HepG2 (cell line): ENCODE measurements at regions not wholly inside any gene's neighbourhood (a gene's known extent, or its start where the extent isn't known, plus 50 kb on each side); places are given as distances from the start of the nearest gene placed in this dataset.

ENCODE experiments used
- ATAC-seq: fragments of 200-7000 bp; cut with Tn5 transposase; 3 replicates; pipeline ENCODE4 v1.9.1; 2020; ENCODE audit warnings: mild to moderate bottlenecking, moderate library complexity
- BruUV-seq: library from RNA; stranded (reverse); fragments of 400-500 nt; replicated peaks from 2 replicates; lab custom pipeline; 2021; lab: Mats Ljungman, UMichigan
- CTCF ChIA-PET: fragments of 300-600 bp; formaldehyde crosslinking; extraction: SDS; loops from one replicate; lab custom pipeline; 2021; ENCODE audit warnings: low total read pairs, inconsistent platforms, low intra/inter-chr PET ratio; lab: Yijun Ruan, JAX
- POLR2A ChIA-PET: fragments of 350-600 bp; sonication (Branson Sonifier 250); formaldehyde crosslinking; loops from one replicate; lab custom pipeline; 2020; ENCODE audit warnings: antibody characterized with exemption, inconsistent platforms; lab: Yijun Ruan, JAX
- DNase-seq: peaks from one replicate; pipeline ENCODE4 v3.0.0-alpha.2; 2015; ENCODE audit warnings: low spot score
- FAIRE-seq: peaks from 3 replicates; lab custom pipeline; 2011; peaks lifted over from hg19 to GRCh38; lab: Jason Lieb, UNC
- H2AFZ ChIP-seq: one replicate; pipeline ENCODE4 v1.6.1; 2011; ENCODE audit warnings: low read length, inconsistent platforms
- H3K27ac ChIP-seq: fragments of 300-600 bp; 3 replicates; pipeline ENCODE4 v1.8.0; 2011; ENCODE audit warnings: mixed run types, mild to moderate bottlenecking, mixed read lengths, low read length, inconsistent platforms; ENCODE audit not compliant: insufficient read depth; ENCODE audit errors: extremely low read length
- H3K27me3 ChIP-seq, 2 experiments: fragments of 200-600 bp in 1 of 2; 2 replicates in 1 of 2; 3 replicates in 1 of 2; pipeline versions ENCODE4 v1.6.0 to v1.8.0; 2011; ENCODE audit warnings: low read length in 2 of 2, mild to moderate bottlenecking in 2 of 2, moderate library complexity in 2 of 2, inconsistent platforms in 1 of 2; ENCODE audit not compliant: insufficient read depth in 2 of 2, control insufficient read depth in 1 of 2
- H3K36me3 ChIP-seq, 2 experiments: fragments of 200-600 bp in 1 of 2; replicated peaks in 1 of 2; 2 replicates in 1 of 2; 3 replicates in 1 of 2; pipeline versions ENCODE4 v1.5.1 to v1.8.0; 2011; ENCODE audit warnings: low read length in 2 of 2, inconsistent platforms in 1 of 2; ENCODE audit not compliant: insufficient read depth in 2 of 2, control insufficient read depth in 1 of 2
- H3K4me1 ChIP-seq: 2 replicates; pipeline ENCODE4 v1.5.1; 2012; ENCODE audit warnings: low read length, inconsistent platforms; ENCODE audit not compliant: insufficient read depth
- H3K4me2 ChIP-seq: 2 replicates; pipeline ENCODE4 v1.6.0; 2011; ENCODE audit warnings: low read depth, low read length, inconsistent platforms
- H3K4me3 ChIP-seq, 3 experiments: fragments of 200-600 bp in 1 of 3; sonication (generic), shearing (Covaris generic) in 1 of 3; replicated peaks in 1 of 3; 2 replicates each; pipeline ENCODE4 v1.5.1; 2011 to 2016; ENCODE audit warnings: low read length in 3 of 3, inconsistent platforms in 2 of 3, low read depth in 2 of 3, mild to moderate bottlenecking in 2 of 3, control low read depth in 1 of 3, mixed read lengths in 1 of 3; ENCODE audit not compliant: insufficient read depth in 1 of 3
- H3K79me2 ChIP-seq: one replicate; pipeline ENCODE4 v1.6.1; 2011; ENCODE audit warnings: low read length, inconsistent platforms; ENCODE audit not compliant: insufficient read depth
- H3K9ac ChIP-seq: 2 replicates; pipeline ENCODE4 v1.6.0; 2011; ENCODE audit warnings: mild to moderate bottlenecking, low read depth, low read length, inconsistent platforms; ENCODE audit not compliant: insufficient read depth
- H3K9me3 ChIP-seq: 2 replicates; pipeline ENCODE4 v1.5.1; 2012; ENCODE audit warnings: mild to moderate bottlenecking, low read length
- H4K20me1 ChIP-seq: 2 replicates; pipeline ENCODE4 v1.6.0; 2011; ENCODE audit warnings: inconsistent platforms, mild to moderate bottlenecking, low read length, moderate library complexity; ENCODE audit not compliant: insufficient read depth
- BORCS8-MEF2B ChIP-seq: sonication (generic); formaldehyde crosslinking; IDR thresholded peaks from 2 replicates; pipeline ENCODE4 v1.8.0; 2022; ENCODE audit warnings: mild to moderate bottlenecking, missing genetic modification reagents
- HES4 ChIP-seq: sonication (generic); formaldehyde crosslinking; IDR thresholded peaks from 2 replicates; pipeline ENCODE4 v1.9.0; 2021; ENCODE audit warnings: mild to moderate bottlenecking, missing genetic modification reagents, borderline replicate concordance
- IKZF5 ChIP-seq: IDR thresholded peaks from 2 replicates; pipeline ENCODE4 v1.6.1; 2018; ENCODE audit warnings: missing genetic modification reagents, mild to moderate bottlenecking, missing compliant biosample characterization
- PAWR ChIP-seq: sonication (generic); formaldehyde crosslinking; IDR thresholded peaks from 2 replicates; pipeline ENCODE4 v1.4.0; 2020; ENCODE audit warnings: missing genetic modification reagents, mild to moderate bottlenecking, borderline replicate concordance
- SRY ChIP-seq: sonication (generic); formaldehyde crosslinking; IDR thresholded peaks from 2 replicates; pipeline ENCODE4 v1.8.0; 2022; ENCODE audit warnings: mild to moderate bottlenecking, missing genetic modification reagents
- TBP ChIP-seq: sonication (generic); formaldehyde crosslinking; IDR thresholded peaks from 2 replicates; pipeline ENCODE4 v1.5.0; 2020; ENCODE audit warnings: missing genetic modification reagents
- TMF1 ChIP-seq: sonication (generic); formaldehyde crosslinking; IDR thresholded peaks from 2 replicates; pipeline ENCODE4 v1.8.1; 2022; ENCODE audit warnings: low read depth, missing genetic modification reagents
- TRIM24 ChIP-seq: sonication (generic); formaldehyde crosslinking; IDR thresholded peaks from 2 replicates; pipeline ENCODE4 v1.8.0; 2022; ENCODE audit warnings: mild to moderate bottlenecking, missing genetic modification reagents
- ZBTB21 ChIP-seq: sonication (generic); formaldehyde crosslinking; IDR thresholded peaks from 2 replicates; pipeline ENCODE4 v1.4.0; 2020; ENCODE audit warnings: missing genetic modification reagents
- ZMAT3 ChIP-seq: sonication (generic); formaldehyde crosslinking; conservative IDR thresholded peaks from 2 replicates; pipeline ENCODE4 v1.7.0; 2021; ENCODE audit warnings: missing genetic modification reagents
- ZNF232 ChIP-seq: sonication (generic); formaldehyde crosslinking; IDR thresholded peaks from 2 replicates; pipeline ENCODE4 v1.4.0; 2020; ENCODE audit warnings: missing genetic modification reagents, borderline replicate concordance
- ZNF574 ChIP-seq: sonication (generic); formaldehyde crosslinking; IDR thresholded peaks from 2 replicates; pipeline ENCODE4 v1.4.0; 2020; ENCODE audit warnings: missing genetic modification reagents
- ZNF646 ChIP-seq: sonication (generic); formaldehyde crosslinking; IDR thresholded peaks from 2 replicates; pipeline ENCODE4 v1.9.0; 2021; ENCODE audit warnings: mild to moderate bottlenecking, missing genetic modification reagents
- ZZZ3 ChIP-seq: sonication (generic); formaldehyde crosslinking; IDR thresholded peaks from 2 replicates; pipeline ENCODE4 v1.4.0; 2020; ENCODE audit warnings: missing genetic modification reagents, mild to moderate bottlenecking, borderline replicate concordance
- WGBS: methylation state at CpG from one replicate; pipeline ENCODE4 v1.1.6; 2017; ENCODE audit warnings: low lambda C conversion rate; 5-methylcytosine and 5-hydroxymethylcytosine counted together
- in situ Hi-C: cut with HindIII; loops from 2 replicates; pipeline ENCODE4 v1.10.0; 2017; ENCODE audit warnings: low pct_unique_long_range_greater_than_20kb; ENCODE audit not compliant: extremely low pct_ligation_motif_present
- intact Hi-C: fragments of 100-400 bp; cut with micrococcal nuclease; formaldehyde crosslinking; loops from one replicate; pipeline ENCODE4 v1.10.0; 2022; ENCODE audit not compliant: unreplicated experiment

- DNase-seq (no peak), ATAC-seq (no peak), FAIRE-seq (no peak)
- BruUV-seq: no TSS peak
- ChIA-PET CTCF (no interaction called here), POLR2A (no interaction called here)
- no peaks in the 10 kb centered on the region for H3K9me3 ChIP-seq
- no peak overlapping the region for H3K4me3 ChIP-seq
- H4K20me1 ChIP-seq: no peaks in the 10 kb centered on the region
- H3K4me1 ChIP-seq: no peaks in the 10 kb centered on the region
- intact Hi-C loops (loop anchor here (5.0 kb wide), 1 partner anchor 198 kb away; no protein-coding TSS in a partner anchor), in situ Hi-C loops (no loop called here)
- H2AFZ ChIP-seq: no peak overlapping the region
- TF ChIP-seq ZMAT3 (no peak), SRY (CRISPR knock-in tag) (no peak), TMF1 (CRISPR knock-in tag) (no peak), ZZZ3 (CRISPR knock-in tag) (no peak), BORCS8-MEF2B (no peak), PAWR (CRISPR knock-in tag) (no peak), ZBTB21 (CRISPR knock-in tag) (no peak), ZNF646 (CRISPR knock-in tag) (no peak), TBP (no peak), HES4 (CRISPR knock-in tag) (no peak), ZNF232 (CRISPR knock-in tag) (no peak), IKZF5 (CRISPR knock-in tag) (no peak), ZNF574 (CRISPR knock-in tag) (no peak), TRIM24 (CRISPR knock-in tag) (no peak)
- WGBS: 5% methylated on average over 1 of the region's 1 CpG
- H3K9ac ChIP-seq: no peak overlapping the region
- no peak overlapping the region for H3K27ac ChIP-seq
- no peaks in the 10 kb centered on the region for H3K27me3 ChIP-seq
- H3K79me2 ChIP-seq: no peaks in the 10 kb centered on the region
- H3K4me2 ChIP-seq: no peak overlapping the region
- H3K36me3 ChIP-seq: no peaks in the 10 kb centered on the region
Measured at GRCh38 chrX:112424166-112424565, 255.6 kb downstream of the LHFPL1 start.
